ENCODE measurements at regions not wholly inside any gene's neighbourhood (a gene's known extent, or its start where the extent isn't known, plus 50 kb on each side); places are given as distances from the start of the nearest gene placed in this dataset.
A peak's percentile ranks its signal among the peaks of the same experiment; 100 is the strongest.

- no peak for DNase-seq (ENCODE audit: low spot score)
These were observed 1488.3 kb downstream of the RPA4 start for GRCh38 chrX:98371994-98372393.

- DNase-seq (ENCODE audit: low spot score) = peak; percentile 8
These were observed 1495.4 kb downstream of the RPA4 start for GRCh38 chrX:98379134-98379533.

- peak; percentile 51 for DNase-seq (ENCODE audit: low spot score)
These were observed 1496.4 kb downstream of the RPA4 start for GRCh38 chrX:98380106-98380505.

GRCh38 chrX:98380556-98380955 lies 1496.8 kb downstream of the RPA4 start:
- DNase-seq (ENCODE audit: low spot score) = no peak

GRCh38 chrX:98398542-98398941 lies 1514.8 kb downstream of the RPA4 start:
- no peak for DNase-seq (ENCODE audit: low spot score)

- DNase-seq (ENCODE audit: low spot score) = no peak
These were observed 1521.7 kb downstream of the RPA4 start for GRCh38 chrX:98405376-98405775.

GRCh38 chrX:98407584-98407983 lies 1523.9 kb downstream of the RPA4 start:
- no peak for DNase-seq (ENCODE audit: low spot score)

GRCh38 chrX:98409867-98410266 lies 1526.2 kb downstream of the RPA4 start:
- no peak for DNase-seq (ENCODE audit: low spot score)

- no peak for DNase-seq (ENCODE audit: low spot score)
These were observed 1528.3 kb downstream of the RPA4 start for GRCh38 chrX:98412058-98412457.

- no peak for DNase-seq (ENCODE audit: low spot score)
These were observed 1538.8 kb downstream of the RPA4 start for GRCh38 chrX:98422536-98422935.

- no peak for DNase-seq (ENCODE audit: low spot score)
These were observed 1548.7 kb downstream of the RPA4 start for GRCh38 chrX:98432413-98432812.

- DNase-seq (ENCODE audit: low spot score) = no peak
These were observed 1564.8 kb downstream of the RPA4 start for GRCh38 chrX:98448524-98448923.

- no peak for DNase-seq (ENCODE audit: low spot score)
These were observed 1568.7 kb downstream of the RPA4 start for GRCh38 chrX:98452456-98452855.

GRCh38 chrX:98459669-98460068 lies 1576.0 kb downstream of the RPA4 start:
- DNase-seq (ENCODE audit: low spot score) = no peak

- no peak for DNase-seq (ENCODE audit: low spot score)
These were observed 1596.9 kb downstream of the RPA4 start for GRCh38 chrX:98480606-98481005.

- no peak for DNase-seq (ENCODE audit: low spot score)
These were observed 1597.9 kb downstream of the RPA4 start for GRCh38 chrX:98481636-98482035.

- no peak for DNase-seq (ENCODE audit: low spot score)
These were observed 1607.0 kb downstream of the RPA4 start for GRCh38 chrX:98490670-98491069.

GRCh38 chrX:98501426-98501825 lies 1617.7 kb downstream of the RPA4 start:
- no peak for DNase-seq (ENCODE audit: low spot score)

GRCh38 chrX:98506907-98507306 lies 1623.2 kb downstream of the RPA4 start:
- DNase-seq (ENCODE audit: low spot score) = no peak

GRCh38 chrX:98514032-98514431 lies 1630.3 kb downstream of the RPA4 start:
- no peak for DNase-seq (ENCODE audit: low spot score)

GRCh38 chrX:98516120-98516519 lies 1632.4 kb downstream of the RPA4 start:
- DNase-seq (ENCODE audit: low spot score) = no peak

- DNase-seq (ENCODE audit: low spot score) = no peak
These were observed 1639.3 kb downstream of the RPA4 start for GRCh38 chrX:98523026-98523425.

GRCh38 chrX:98523521-98523920 lies 1639.8 kb downstream of the RPA4 start:
- DNase-seq (ENCODE audit: low spot score) = no peak

GRCh38 chrX:98548519-98548918 lies 1664.8 kb downstream of the RPA4 start:
- DNase-seq (ENCODE audit: low spot score) = no peak

GRCh38 chrX:98568795-98569194 lies 1685.1 kb downstream of the RPA4 start:
- no peak for DNase-seq (ENCODE audit: low spot score)
